ENCODE measurements at regions not wholly inside any gene's neighbourhood (a gene's known extent, or its start where the extent isn't known, plus 50 kb on each side); places are given as distances from the start of the nearest gene placed in this dataset.

- DNase-seq (ENCODE audit: low spot score): no peak
These were observed 91.6 kb upstream of the NR3C1 start for GRCh38 chr5:143495110-143495509.

- no peak for DNase-seq (ENCODE audit: low spot score)
These were observed 91.1 kb upstream of the NR3C1 start for GRCh38 chr5:143494595-143494994.

GRCh38 chr5:143494162-143494561 lies 90.7 kb upstream of the NR3C1 start:
- DNase-seq (ENCODE audit: low spot score): no peak

- no peak for DNase-seq (ENCODE audit: low spot score)
These were observed 89.3 kb upstream of the NR3C1 start for GRCh38 chr5:143492783-143493182.

GRCh38 chr5:143491646-143492045 lies 88.2 kb upstream of the NR3C1 start:
- no peak for DNase-seq (ENCODE audit: low spot score)

- DNase-seq (ENCODE audit: low spot score): no peak
These were observed 84.9 kb upstream of the NR3C1 start for GRCh38 chr5:143488381-143488780.

GRCh38 chr5:143484601-143485000 lies 81.1 kb upstream of the NR3C1 start:
- DNase-seq (ENCODE audit: low spot score): no peak

- no peak for DNase-seq (ENCODE audit: low spot score)
These were observed 78.4 kb upstream of the NR3C1 start for GRCh38 chr5:143481697-143482531.

GRCh38 chr5:143480001-143480400 lies 76.5 kb upstream of the NR3C1 start:
- no peak for DNase-seq (ENCODE audit: low spot score)

GRCh38 chr5:143479394-143479793 lies 75.9 kb upstream of the NR3C1 start:
- no peak for DNase-seq (ENCODE audit: low spot score)

GRCh38 chr5:143476601-143477211 lies 73.2 kb upstream of the NR3C1 start:
- no peak for DNase-seq (ENCODE audit: low spot score)

GRCh38 chr5:143474616-143475015 lies 71.1 kb upstream of the NR3C1 start:
- no peak for DNase-seq (ENCODE audit: low spot score)

GRCh38 chr5:143473481-143473880 lies 70.0 kb upstream of the NR3C1 start:
- DNase-seq (ENCODE audit: low spot score): no peak

GRCh38 chr5:143472576-143472975 lies 69.1 kb upstream of the NR3C1 start:
- DNase-seq (ENCODE audit: low spot score): no peak

GRCh38 chr5:143471666-143472464 lies 68.4 kb upstream of the NR3C1 start:
- no peak for DNase-seq (ENCODE audit: low spot score)

- no peak for DNase-seq (ENCODE audit: low spot score)
These were observed 67.6 kb upstream of the NR3C1 start for GRCh38 chr5:143471041-143471509.

GRCh38 chr5:143470120-143470519 lies 66.6 kb upstream of the NR3C1 start:
- no peak for DNase-seq (ENCODE audit: low spot score)

GRCh38 chr5:143469125-143469524 lies 65.6 kb upstream of the NR3C1 start:
- DNase-seq (ENCODE audit: low spot score): no peak

- DNase-seq (ENCODE audit: low spot score): no peak
These were observed 63.1 kb upstream of the NR3C1 start for GRCh38 chr5:143466632-143467031.

- no peak for DNase-seq (ENCODE audit: low spot score)
These were observed 61.4 kb upstream of the NR3C1 start for GRCh38 chr5:143464723-143465490.

GRCh38 chr5:143462431-143462830 lies 58.9 kb upstream of the NR3C1 start:
- no peak for DNase-seq (ENCODE audit: low spot score)

- no peak for DNase-seq (ENCODE audit: low spot score)
These were observed 55.9 kb upstream of the NR3C1 start for GRCh38 chr5:143459433-143459832.

Measured in CD4-positive, alpha-beta T cell treated with Interleukin-2 at 100 ng/mL for 4 hours (primary cell).